ENCODE measurements at regions not wholly inside any gene's neighbourhood (a gene's known extent, or its start where the extent isn't known, plus 50 kb on each side); places are given as distances from the start of the nearest gene placed in this dataset.
A peak's percentile ranks its signal among the peaks of the same experiment; 100 is the strongest.

- no peak for DNase-seq (ENCODE audit: low read depth)
Measured at GRCh38 chr11:70782401-70782913, 384.1 kb downstream of the CTTN start.

DNA sequence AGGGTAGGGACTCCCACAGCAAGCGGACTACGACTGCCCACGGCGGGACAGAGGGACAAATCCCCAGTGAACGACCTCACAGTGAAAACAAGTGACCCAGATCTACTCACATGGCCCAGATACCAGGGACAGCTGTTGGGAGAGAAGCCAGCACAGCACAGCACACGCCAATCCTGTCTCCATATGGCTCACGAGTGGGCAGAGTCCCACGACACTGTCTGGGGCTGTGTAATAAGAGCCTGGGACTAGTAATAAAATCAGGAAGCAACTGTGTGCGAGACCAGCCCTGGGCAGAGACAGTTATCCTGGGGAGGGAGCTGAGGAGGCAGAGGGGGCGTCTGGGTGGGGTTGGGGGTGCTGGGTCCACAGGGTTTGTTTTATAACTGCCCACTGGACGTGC, 385.0 kb downstream of the CTTN start:
- peak; percentile 48 for DNase-seq (ENCODE audit: low read depth)

DNA sequence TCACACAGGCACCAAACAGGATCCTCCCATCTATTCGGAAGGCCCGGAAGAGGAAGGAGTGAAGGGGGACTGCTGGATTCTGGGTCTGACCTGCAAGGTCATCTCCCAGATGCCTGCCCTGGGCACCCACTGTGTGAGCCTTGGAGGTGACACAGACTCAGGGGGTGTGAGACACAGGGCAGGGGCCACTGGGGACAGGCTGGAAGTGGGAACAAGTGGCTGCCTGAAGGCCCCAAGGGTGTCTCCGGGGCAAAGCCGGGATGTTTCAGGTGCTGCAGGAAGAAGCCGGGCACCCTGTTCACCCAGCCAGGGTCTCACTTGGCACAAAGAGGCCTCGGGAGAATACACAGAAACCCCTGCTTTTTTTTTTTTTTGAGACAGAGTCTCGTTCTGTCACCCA, 385.5 kb downstream of the CTTN start:
- DNase-seq (ENCODE audit: low read depth): no peak

- DNase-seq (ENCODE audit: low read depth): no peak
Measured at GRCh38 chr11:70785372-70785771, 387.0 kb downstream of the CTTN start.

GRCh38 chr11:70786021-70786665, 387.8 kb downstream of the CTTN start:
- DNase-seq (ENCODE audit: low read depth): no peak

GRCh38 chr11:70788248-70789022, 390.1 kb downstream of the CTTN start:
- DNase-seq (ENCODE audit: low read depth): peak; percentile 88

GRCh38 chr11:70790671-70791300, 392.5 kb downstream of the CTTN start:
- no peak for DNase-seq (ENCODE audit: low read depth)

DNA sequence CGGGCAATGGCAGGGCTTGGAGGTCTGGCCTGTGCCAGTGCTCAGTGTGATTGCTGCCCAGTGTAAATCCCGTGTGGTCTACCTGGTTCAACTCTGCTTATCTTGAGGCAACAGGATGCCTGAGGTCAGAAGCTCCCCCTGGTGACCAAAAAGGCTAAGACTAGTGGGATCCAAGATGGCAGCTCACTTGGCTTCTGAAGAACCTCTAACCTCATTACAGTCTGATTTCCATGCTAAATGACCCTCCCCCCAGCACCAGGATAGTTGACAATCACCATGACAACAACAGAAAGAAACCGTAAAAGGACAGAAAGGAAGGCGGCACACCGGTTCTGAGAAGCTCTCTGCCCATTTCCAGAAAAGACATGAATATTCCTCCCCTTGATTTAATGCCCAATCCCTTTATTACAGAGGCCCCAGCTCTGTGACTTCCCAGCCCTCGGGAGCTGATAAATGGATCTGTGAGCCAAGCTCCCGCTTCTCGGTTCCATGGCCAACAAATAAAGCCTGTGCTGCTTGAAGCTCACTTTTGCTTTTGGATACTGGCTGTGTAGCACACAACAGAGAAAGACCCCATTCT, 398.4 kb downstream of the CTTN start:
- no peak for DNase-seq (ENCODE audit: low read depth)

DNA sequence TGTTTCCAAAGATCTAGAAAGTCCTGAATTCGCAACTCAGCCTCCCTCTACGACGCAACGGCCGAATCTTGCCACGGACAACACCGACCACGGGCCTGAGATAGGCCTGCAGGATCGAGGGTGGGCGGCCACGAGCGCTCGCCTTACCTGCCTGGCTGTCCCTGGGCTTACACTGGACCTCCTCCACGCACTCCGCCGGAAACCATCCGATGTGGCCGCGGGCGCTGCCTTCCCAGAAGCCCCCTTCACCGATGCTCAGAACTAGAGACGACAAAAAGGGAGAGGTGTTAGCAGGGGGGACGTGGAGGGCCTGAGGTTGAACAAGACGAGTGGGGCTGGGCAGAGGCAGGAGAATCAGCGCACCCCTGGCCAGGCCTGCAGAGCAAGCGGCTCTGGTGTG, 400.0 kb downstream of the CTTN start:
- no peak for DNase-seq (ENCODE audit: low read depth)

DNA sequence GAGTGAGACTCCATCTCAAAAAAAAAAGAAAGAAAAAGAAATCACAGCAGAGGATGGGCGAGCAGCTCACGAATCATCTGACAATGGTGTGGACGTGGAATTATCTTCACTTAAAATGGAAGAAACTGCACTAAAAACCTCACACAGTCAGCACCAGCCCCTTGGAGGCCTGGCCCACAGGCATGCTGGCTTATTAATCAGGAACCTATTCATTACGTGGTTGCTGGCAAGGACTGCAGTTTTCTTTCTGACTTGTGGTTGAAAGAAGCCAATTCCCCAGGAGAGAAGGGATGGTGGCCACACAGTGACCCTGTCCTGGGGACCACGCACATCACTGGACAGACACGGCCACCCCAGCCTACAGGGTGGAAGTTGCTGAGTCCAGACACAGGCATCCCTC, 401.1 kb downstream of the CTTN start:
- DNase-seq (ENCODE audit: low read depth): peak; percentile 14

DNA sequence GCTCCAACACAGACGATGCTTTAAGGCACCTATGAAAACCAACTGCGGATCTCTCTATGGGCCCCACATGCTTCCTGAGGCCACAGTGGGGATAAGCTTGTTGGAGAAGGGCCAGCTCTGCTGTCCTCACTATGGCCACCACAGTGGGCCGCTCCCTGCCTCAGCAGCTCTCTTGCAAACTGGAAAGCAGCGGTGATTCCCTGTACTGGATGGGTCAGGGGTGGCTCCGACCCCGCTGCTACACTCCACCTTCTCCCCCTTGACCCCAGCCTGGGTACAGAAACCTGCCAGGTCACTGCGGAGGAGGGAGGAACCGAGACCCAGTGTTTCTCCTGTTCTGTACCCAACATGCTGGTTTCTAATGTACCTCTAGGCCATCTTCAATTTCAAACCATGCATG, 403.9 kb downstream of the CTTN start:
- no peak for DNase-seq (ENCODE audit: low read depth)

DNA sequence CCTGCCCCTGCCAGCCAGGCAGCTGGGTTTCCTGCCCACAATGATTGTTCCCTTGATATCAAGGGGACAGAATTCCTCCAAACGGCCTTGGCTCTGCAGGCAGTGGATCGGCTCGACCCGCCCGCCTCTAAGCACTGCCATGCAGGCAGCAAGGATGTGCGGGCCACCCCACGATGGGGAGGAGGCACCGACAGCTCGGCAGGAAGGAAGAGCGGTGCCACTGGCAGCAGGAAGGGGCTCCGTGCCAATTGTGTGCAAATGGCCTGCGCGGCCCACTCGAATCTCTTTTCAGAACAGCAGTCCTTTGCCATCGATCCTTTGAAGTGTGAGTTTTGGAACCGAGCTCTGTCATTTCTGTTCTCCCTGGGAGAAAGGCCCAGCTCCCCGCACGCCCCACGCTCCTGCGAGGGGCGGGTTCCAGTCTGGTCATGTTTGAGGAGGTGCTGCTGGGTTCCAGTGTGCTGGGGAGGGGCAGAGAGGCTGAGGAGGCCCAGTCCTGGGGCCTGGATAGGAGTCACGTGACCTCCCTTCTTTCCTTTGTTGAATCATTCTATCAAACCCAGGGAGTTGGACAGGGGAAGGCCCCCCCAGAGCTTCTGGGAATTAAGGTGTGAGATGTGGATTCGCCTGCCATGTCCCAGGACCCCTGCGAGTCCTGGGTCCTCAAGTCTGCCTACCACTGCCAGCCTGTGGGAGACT, 406.0 kb downstream of the CTTN start:
- DNase-seq (ENCODE audit: low read depth): no peak

GRCh38 chr11:70805243-70805642, 406.9 kb downstream of the CTTN start:
- DNase-seq (ENCODE audit: low read depth): no peak

- DNase-seq (ENCODE audit: low read depth): no peak
Measured at GRCh38 chr11:70805971-70806370, 407.6 kb downstream of the CTTN start.

- no peak for DNase-seq (ENCODE audit: low read depth)
Measured at GRCh38 chr11:70806461-70807194, 408.3 kb downstream of the CTTN start.

GRCh38 chr11:70807195-70807543, 408.8 kb downstream of the CTTN start:
- DNase-seq (ENCODE audit: low read depth): no peak

DNA sequence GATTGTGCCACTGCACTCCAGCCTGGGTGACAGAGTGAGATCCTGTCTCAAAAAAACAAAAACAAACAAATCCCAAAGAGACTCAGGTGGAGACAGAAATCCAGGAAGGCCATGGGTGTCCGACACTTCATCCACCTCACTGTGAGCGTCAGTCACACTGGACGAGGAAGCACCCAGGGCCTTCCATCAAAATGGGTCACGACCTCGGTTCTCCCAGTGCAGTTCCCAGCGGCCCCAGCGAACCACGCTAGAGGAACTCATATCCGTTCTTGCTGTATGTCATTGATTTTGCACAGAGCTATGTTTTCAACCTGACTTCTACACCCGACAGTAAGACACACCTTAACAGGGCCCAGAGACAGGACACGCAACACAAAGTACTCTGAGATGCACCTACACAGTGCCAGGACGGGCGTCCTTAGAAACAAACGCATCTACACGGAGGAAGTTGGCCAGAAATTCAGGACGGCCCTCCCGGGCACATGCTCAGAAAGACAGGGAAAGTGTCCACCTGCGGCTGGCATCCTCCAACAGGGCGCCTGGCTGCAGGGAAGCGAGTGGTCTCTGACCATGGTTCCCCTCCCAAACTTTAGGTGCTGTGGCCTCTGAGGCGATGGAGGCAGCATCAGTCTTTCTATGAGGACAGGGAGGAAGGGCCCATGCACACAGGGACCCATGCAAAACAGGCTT, 410.5 kb downstream of the CTTN start:
- DNase-seq (ENCODE audit: low read depth): no peak

GRCh38 chr11:70810133-70810532, 411.8 kb downstream of the CTTN start:
- no peak for DNase-seq (ENCODE audit: low read depth)

- DNase-seq (ENCODE audit: low read depth): no peak
Measured at GRCh38 chr11:70810681-70811080, 412.4 kb downstream of the CTTN start.

DNA sequence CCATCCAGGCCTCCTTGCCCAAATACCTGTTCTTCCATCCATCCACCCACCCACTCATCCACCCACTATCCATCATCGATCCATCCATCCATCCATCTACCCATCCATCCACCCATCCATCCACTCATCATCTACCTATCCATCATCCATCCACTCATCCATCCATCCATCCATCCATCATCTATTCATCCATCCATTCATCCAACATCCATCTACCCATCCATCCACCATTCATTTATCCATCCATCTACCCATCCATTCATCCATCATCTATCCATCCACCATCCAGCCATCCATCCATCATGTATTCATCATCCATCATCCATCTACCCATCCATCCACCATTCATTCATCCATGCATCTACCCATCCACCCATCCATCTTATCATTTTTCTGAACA, 413.2 kb downstream of the CTTN start:
- no peak for DNase-seq (ENCODE audit: low read depth)

DNA sequence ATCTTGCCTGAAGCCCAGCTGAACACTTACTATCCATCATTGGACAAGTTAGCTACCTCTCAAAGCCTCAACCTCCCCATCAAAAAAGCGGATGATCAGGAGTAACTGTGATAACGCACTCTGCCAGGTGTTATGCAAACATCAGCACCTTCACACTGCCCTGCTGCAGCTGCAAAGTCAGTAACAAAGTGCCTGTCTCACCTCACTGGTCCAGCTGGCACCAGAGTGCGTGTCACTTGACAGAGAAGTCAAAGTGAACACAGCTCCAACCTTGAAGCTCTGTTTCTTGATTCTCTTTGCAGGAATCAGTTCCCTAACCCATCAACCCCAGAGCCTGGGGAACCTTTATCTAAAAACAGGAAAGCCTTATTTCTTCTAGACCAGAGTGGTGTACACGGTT, 413.6 kb downstream of the CTTN start:
- DNase-seq (ENCODE audit: low read depth): no peak
